Fibroblast of skin of left biceps (primary cell): ENCODE measurements at regions not wholly inside any gene's neighbourhood (a gene's known extent, or its start where the extent isn't known, plus 50 kb on each side); places are given as distances from the start of the nearest gene placed in this dataset.

Source experiments
- DNase-seq, 2 experiments: peaks; one replicate each; pipeline ENCODE4 v3.0.0-alpha.2; 2013; ENCODE audit warnings: low read depth in 2 of 2

GRCh38 chr6:100944644-100945043, 63.5 kb upstream of the ASCC3 start:
- DNase-seq = no peak

DNA sequence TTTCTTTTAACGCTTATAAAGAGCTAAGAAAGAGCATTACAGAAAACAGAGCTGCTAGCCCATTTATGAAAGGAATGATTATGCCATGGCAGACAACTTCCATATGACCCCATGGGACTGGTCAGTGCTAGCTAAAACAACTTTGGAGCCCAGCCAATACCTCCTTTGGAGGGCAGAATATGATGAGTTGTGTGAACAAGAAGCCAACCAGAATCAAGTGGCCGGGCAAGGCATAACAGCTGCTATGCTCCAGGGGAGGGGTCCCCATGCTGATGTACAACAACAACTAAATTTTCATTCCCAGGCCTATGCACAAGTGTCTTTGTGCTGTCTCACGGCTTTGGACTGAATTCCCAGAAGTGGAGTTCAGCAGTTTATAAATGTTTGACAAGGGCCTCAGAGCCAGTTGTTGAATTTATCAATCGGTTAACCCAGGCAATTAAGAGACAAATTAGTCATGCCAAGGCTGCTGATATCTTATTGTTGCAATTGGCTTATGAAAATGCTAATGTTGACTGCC, 65.0 kb upstream of the ASCC3 start:
- DNase-seq = no peak

- no peak for DNase-seq
Measured at GRCh38 chr6:100946711-100947110, 65.6 kb upstream of the ASCC3 start.

- no peak for DNase-seq
Measured at GRCh38 chr6:100948381-100949133, 67.4 kb upstream of the ASCC3 start.

DNA sequence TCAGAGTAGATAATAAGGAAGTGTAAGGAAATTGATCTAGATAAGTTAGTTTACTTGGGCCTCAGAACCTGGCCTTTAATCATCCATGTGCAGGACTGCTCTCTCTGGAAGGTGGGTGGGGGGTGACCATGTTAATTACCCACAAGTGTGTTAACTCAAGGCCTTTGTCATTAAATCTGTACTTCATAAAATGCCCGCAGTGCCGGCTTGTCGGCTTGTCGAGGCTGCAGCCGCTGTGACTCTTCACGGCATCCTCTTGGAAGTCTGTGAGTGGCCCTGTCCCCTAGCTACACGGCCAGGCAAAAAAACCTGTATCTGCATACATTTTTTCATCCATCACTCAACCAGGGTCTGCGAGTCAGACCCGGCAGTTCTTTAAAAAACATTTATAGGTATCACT, 70.9 kb upstream of the ASCC3 start:
- DNase-seq = no peak

DNA sequence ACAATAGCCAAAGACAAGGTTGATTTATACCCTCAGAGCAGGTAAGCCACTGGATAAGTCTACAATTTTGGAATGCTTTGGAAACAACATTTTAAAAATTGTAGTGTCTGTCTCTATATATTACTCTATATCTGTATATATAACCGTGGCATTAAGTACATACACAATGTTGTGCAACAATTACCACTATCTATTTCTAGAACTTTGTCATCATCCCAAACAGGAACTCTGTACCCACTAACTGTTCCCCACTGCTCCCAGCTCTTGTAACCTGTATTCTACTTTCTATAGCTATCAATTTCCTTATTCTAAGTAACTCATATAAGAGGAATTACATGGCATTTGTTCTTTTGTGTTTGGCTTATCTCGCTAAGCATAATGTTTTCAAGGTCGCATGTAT, 78.2 kb upstream of the ASCC3 start:
- no peak for DNase-seq

DNA sequence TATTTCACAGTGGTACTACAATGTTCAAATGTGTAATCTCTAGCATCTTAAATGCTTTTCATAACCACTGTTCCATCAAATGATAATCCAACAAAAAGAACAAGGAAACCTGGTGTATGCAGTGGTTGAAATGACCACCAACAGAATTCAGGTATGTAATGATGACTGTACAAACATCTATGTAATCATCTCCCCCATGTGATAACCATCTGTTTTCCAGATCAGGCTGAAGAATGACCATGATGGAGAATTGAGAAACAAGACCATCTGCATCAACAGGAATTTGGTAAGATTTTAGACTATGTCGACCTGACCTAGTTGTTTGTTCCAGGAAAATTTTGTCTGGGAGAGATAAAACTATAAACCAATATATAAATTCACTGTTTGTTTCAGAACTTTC, 81.3 kb upstream of the ASCC3 start:
- DNase-seq = no peak

DNA sequence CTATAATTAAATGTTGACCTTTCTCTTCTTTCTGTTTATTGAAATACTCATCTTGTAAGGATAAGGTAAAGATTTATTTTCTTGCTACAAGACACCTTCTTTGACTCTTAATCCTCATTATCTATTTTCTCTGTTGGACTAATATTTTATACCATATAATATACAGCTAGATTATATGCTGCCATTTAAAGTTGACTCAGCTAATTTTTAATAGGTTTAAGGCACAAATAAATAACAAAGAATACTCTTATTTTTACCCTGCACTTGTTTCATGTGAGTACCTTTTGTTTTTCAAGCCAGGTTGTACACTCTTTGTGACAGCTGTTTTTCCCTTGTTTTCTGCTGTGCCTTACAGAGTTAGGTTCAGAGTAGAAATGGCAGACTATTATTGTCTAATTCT, 83.9 kb upstream of the ASCC3 start:
- no peak for DNase-seq

- no peak for DNase-seq
Measured at GRCh38 chr6:100968949-100969348, 87.8 kb upstream of the ASCC3 start.

- DNase-seq = no peak
Measured at GRCh38 chr6:100979267-100979666, 98.1 kb upstream of the ASCC3 start.

DNA sequence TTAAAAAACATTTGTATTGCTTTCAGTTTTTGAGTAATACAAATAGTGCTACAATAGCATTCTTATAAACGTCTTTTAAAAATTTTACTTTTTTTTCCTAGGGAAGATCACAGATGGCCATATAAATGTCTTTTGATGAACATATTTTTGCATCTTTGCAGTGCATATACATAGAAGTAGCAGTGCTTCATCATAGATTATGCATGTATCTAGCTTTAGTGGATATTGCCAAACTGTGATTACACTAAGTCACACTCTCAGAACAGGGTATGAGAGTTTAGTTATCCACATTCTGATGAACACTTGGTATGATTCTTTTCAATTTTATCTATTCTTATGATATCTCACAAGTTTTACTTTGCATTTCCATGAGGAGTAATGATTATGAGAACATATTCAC, 99.8 kb upstream of the ASCC3 start:
- DNase-seq = no peak

GRCh38 chr6:100986921-100987320, 105.8 kb upstream of the ASCC3 start:
- DNase-seq = no peak

DNA sequence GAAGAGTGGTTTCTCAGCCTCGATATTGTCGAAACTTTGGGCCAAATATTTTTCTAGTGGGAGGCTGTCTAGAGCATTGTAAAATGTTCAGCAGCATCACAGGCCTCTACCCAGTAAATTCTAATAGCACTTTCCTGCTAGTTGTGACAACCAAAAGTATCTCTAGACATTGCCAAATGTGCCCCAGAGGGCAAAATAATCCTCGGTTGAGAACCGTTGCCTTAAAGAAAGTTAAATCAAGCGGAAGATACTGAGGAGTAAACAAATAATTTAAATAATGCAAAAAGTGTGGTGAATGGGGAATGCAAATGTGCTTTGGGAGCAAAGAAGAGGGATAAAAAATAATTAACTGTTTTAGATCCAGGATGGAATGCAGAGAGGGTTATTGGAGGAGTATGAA, 106.4 kb upstream of the ASCC3 start:
- no peak for DNase-seq

- no peak for DNase-seq
Measured at GRCh38 chr6:100988391-100988984, 107.4 kb upstream of the ASCC3 start.

DNA sequence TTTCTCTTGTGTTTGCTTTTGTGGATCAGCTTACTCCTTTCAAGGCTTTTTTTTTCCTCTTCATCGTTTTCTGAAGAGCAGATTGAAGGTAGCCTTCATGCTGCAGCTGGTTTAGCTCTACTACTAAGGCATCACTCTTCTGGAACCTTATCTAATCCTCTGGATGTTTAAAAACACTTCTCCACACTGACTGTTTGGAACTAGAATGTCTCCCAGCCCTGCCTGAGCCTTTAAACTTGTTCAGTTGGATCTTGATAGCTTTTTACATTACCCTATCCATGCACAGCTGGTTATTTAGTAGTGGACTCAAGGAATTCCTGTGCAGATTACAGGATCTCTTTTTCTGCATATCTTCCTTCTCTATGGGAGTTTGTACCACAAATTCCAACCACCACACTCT, 108.9 kb upstream of the ASCC3 start:
- DNase-seq = no peak

DNA sequence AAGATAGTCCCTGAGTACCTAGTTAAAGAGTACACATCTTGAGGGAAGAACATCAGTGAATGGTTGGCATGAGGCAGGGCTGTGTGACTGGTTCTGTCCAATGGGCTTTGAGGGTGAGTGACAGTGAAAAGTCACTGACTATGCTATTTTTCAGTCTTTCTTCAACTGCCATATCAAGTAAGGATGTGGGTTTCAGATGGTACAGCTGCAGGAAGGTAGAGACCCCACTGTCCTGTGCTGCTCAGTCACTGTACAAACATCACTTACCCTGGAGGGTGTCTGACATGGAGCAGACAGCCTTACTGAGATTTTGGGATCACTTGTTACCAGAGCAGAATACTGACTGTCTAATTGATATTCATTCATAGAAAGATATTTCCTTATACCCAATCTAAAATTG, 115.3 kb upstream of the ASCC3 start:
- DNase-seq = no peak

GRCh38 chr6:100998111-100998510, 117.0 kb upstream of the ASCC3 start:
- DNase-seq = no peak

DNA sequence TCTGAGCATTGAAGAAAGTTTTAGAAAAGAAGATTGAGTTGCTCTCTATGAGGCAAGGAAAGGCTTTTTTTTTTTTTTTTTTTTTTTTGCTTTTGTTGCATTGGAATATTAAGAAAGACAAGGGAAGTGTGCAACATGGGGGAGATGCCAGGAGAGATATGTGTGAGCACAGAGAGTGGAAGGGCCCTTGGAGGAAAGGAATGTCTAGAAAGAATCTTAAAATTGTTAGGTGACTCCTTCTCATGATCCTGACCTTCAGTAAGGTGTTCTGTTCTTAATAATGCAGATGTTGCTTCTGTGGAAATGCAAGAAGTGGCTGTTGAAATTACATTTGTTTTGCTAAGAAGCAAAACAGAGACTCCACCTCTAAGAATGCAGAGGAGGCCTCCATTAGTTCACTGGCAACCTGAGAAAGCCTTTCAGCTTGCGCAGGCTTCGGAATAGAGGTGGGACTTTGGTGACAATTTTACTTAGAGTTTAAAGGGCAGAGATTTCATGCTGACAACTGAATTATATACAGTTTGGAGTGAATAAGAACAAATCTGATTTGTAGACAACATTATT, 118.0 kb upstream of the ASCC3 start:
- DNase-seq = no peak

DNA sequence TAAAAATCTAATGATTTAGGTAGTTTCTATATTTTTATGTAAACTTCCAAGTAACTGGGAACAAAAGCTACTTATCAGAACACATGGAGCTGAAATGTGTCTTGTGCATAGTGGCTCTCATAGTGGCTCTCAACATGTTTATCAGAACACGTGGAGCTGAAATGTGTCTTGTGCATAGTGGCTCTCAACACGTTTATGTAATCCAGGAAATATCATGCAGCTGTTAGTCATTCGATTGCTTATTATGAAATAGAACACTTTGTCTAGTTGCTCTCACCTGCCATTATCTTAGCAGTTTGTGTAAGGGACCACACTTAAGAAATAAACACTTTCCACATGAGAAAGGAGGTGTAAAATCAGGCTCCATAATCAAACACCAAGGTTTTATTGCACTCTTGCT, 119.2 kb upstream of the ASCC3 start:
- DNase-seq = no peak

GRCh38 chr6:101001012-101001411, 119.9 kb upstream of the ASCC3 start:
- DNase-seq = no peak

GRCh38 chr6:101001607-101002006, 120.5 kb upstream of the ASCC3 start:
- no peak for DNase-seq

- no peak for DNase-seq
Measured at GRCh38 chr6:101003075-101003474, 121.9 kb upstream of the ASCC3 start.

DNA sequence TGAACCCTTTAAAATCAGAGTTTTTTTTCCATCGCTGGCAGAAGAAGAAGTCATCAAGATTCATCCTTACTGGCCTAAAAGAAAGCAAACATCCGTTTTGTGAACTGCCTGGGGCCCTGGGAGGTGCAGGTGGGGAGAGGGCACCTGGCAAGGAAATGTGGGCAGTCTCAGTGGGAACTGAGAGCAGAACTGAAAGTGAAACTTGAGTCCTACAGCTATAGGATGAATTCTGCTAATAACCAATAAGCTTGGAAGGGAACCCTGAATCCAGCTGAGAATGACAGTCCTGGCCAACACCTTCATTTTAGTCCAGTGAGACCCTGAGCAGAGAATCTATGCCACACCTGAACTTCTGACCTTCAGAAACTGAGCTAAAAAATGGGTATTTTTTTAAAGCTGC, 130.1 kb upstream of the ASCC3 start:
- no peak for DNase-seq
